ENCODE measurements at regions not wholly inside any gene's neighbourhood (a gene's known extent, or its start where the extent isn't known, plus 50 kb on each side); places are given as distances from the start of the nearest gene placed in this dataset.
"Not testable (repeated sequence)": the region's sequence is repeated elsewhere in the genome, so short reads cannot be mapped to it uniquely, and the experiment has no call there.

DNA sequence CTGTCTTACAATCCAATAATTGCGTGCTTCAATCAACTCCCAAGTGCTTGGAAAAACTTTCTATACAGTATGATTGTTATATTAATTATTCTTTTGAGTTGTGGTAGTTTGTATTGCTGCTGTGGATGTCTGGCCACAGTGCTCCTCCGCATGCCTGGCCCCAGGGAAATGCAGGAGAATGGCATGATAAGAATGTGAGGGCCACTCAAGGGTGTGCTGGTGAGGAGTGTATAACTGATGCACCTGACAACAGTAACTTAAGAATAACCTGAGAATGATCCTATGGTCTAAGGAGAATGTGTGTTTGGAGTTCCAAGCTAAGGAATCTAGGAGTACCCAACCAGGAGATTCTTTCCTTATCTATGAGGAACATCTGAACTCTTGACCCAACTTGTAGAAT lies 152.9 kb upstream of the APC start:
- H2AFZ ChIP-seq (ENCODE audit: low read length), result no peak overlapping the region
- no peaks in the 10 kb centered on the region for H3K79me2 ChIP-seq (ENCODE audit: low read length)
- no peak overlapping the region for H3K27ac ChIP-seq (ENCODE audit: low read length)
- H3K36me3 ChIP-seq (ENCODE audit: insufficient read depth, low read length), result no peaks in the 10 kb centered on the region
- H3K9me2 ChIP-seq (replicated peaks; ENCODE audit: insufficient read depth, low read length), result no peaks in the 10 kb centered on the region
- DNase-seq, result no peak
- H3K4me3 ChIP-seq (ENCODE audit: low read length), result no peak overlapping the region
- H3K27me3 ChIP-seq (ENCODE audit: low read length), result no peaks in the 10 kb centered on the region
- H4K20me1 ChIP-seq (ENCODE audit: insufficient read depth, low read depth, low read length), result no peaks in the 10 kb centered on the region
- H3K9me3 ChIP-seq (ENCODE audit: low read length), result no peaks in the 10 kb centered on the region
- H3K4me1 ChIP-seq (ENCODE audit: low read length), result peaks cover 28% of the 10 kb centered on the region
- no peak overlapping the region for H3K4me2 ChIP-seq (ENCODE audit: low read depth, low read length, poor library complexity, severe bottlenecking)
- H3K9ac ChIP-seq (ENCODE audit: low read length), result no peak overlapping the region

DNA sequence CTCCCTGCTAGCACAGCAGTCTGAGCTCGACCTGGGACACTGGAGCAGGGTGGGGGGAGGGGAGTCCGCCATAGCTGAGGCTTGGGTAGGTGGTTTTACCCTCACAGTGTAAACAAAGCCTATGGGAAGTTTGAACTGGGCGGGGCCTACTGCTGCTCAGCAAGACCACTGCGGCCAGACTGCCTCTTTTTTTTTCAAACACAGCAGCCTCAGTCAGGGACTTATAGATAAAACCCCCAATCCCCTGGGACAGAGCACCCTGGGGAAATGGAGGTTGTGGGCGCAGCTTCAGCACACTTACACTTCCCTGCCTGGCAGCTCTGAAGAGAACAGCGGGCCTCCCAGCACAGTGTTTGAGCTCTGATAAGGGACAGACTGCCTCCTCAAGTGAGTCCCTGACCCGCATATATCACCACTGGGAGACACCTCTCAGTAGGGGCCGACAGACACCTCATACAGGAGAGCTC lies 151.1 kb upstream of the APC start:
- H4K20me1 ChIP-seq (ENCODE audit: insufficient read depth, low read depth, low read length), result no peaks in the 10 kb centered on the region
- no peaks in the 10 kb centered on the region for H3K9me3 ChIP-seq (ENCODE audit: low read length)
- peak overlapping the region; percentile 56; the same call in 1 of the 2 replicates for H2AFZ ChIP-seq (ENCODE audit: low read length)
- peak overlapping the region; percentile 21; the same call in 1 of the 2 replicates for H3K4me3 ChIP-seq (ENCODE audit: low read length)
- DNase-seq, result peak; percentile 92
- H3K27me3 ChIP-seq (ENCODE audit: low read length), result no peaks in the 10 kb centered on the region
- peaks cover 40% of the 10 kb centered on the region for H3K4me1 ChIP-seq (ENCODE audit: low read length)
- peak overlapping the region; percentile 22 for H3K27ac ChIP-seq (ENCODE audit: low read length)
- no peaks in the 10 kb centered on the region for H3K36me3 ChIP-seq (ENCODE audit: insufficient read depth, low read length)
- peak overlapping the region; percentile 59 for H3K4me2 ChIP-seq (ENCODE audit: low read depth, low read length, poor library complexity, severe bottlenecking)
- no peaks in the 10 kb centered on the region for H3K9me2 ChIP-seq (replicated peaks; ENCODE audit: insufficient read depth, low read length)
- no peaks in the 10 kb centered on the region for H3K79me2 ChIP-seq (ENCODE audit: low read length)
- H3K9ac ChIP-seq (ENCODE audit: low read length), result peak overlapping the region; percentile 44

DNA sequence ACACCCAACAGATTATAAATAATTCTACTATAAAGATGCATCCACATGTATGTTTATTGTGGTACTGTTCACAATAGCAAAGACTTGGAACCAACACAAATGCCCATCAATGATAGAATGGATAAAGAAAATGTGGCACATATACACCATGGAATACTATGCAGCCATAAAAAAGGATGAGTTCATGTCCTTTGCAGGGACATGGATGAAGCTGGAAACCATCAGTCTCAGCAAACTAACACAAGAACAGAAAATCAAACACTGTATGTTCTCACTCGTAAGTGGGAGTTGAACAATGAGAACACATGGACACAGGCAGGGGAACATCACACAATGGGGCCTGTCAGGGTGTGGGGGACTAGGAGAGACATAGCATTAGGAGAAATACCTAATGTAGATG lies 146.8 kb upstream of the APC start:
- Histone ChIP-seq H3K4me1 (ENCODE audit: low read length) (peaks cover 78% of the 10 kb centered on the region), H3K27ac (ENCODE audit: low read length) (peak overlapping the region; percentile 99)
- not testable (repeated sequence) for H2AFZ ChIP-seq (ENCODE audit: low read length); H3K4me3 ChIP-seq (ENCODE audit: low read length); H3K79me2 ChIP-seq (ENCODE audit: low read length); H3K27me3 ChIP-seq (ENCODE audit: low read length); H3K4me2 ChIP-seq (ENCODE audit: low read depth, low read length, poor library complexity, severe bottlenecking); H3K9ac ChIP-seq (ENCODE audit: low read length); DNase-seq; H3K9me2 ChIP-seq (replicated peaks; ENCODE audit: insufficient read depth, low read length); H3K9me3 ChIP-seq (ENCODE audit: low read length); H3K36me3 ChIP-seq (ENCODE audit: insufficient read depth, low read length); H4K20me1 ChIP-seq (ENCODE audit: insufficient read depth, low read depth, low read length)

DNA sequence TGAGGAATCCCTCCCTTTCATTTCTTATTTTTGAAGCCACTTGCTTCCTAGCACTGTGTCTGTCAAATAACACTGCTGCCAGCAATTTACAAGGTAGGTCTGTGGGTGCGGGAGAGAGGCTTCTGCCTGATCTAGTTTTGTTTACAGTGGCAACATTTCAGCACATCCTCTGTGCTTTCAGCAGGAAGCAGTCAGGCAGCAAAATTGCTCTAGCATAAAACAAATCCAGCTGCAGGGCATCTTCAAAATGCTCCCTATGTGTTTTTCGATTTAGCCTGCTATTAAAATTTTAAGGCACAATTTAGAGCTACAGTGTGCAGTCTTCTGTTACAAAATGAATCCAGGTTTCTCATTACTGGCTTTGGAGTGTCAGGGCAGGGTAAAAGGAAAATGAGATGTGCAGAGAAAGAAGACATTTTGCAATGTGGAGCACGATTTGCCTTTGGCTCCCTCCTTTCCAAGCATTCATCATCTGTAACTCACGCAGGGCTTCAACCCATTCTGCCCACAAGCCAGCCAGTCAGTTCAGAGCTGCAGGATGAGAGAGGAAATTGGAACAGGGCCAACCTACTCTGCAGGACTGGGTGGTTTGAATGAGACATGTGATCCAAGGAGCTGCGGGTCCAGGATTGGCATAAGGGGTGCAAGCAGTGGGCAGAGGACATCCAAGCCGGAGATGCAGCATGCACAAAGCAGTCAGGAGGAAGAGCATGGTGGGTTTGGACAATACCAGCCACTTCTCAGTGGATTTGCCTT lies 143.4 kb upstream of the APC start:
- H2AFZ ChIP-seq (ENCODE audit: low read length), result peak overlapping the region; percentile 7; the same call in 1 of the 2 replicates
- H3K4me3 ChIP-seq (ENCODE audit: low read length), result peak overlapping the region; percentile 30; the same call in 1 of the 2 replicates
- peak overlapping the region; percentile 99 for H3K27ac ChIP-seq (ENCODE audit: low read length)
- H3K4me1 ChIP-seq (ENCODE audit: low read length), result peaks cover 91% of the 10 kb centered on the region
- no peaks in the 10 kb centered on the region for H3K36me3 ChIP-seq (ENCODE audit: insufficient read depth, low read length)
- DNase-seq, result peak; percentile 88
- H4K20me1 ChIP-seq (ENCODE audit: insufficient read depth, low read depth, low read length), result no peaks in the 10 kb centered on the region
- H3K9me2 ChIP-seq (replicated peaks; ENCODE audit: insufficient read depth, low read length), result no peaks in the 10 kb centered on the region
- H3K4me2 ChIP-seq (ENCODE audit: low read depth, low read length, poor library complexity, severe bottlenecking), result peak overlapping the region; percentile 63
- no peaks in the 10 kb centered on the region for H3K79me2 ChIP-seq (ENCODE audit: low read length)
- H3K9ac ChIP-seq (ENCODE audit: low read length), result peak overlapping the region; percentile 74
- no peaks in the 10 kb centered on the region for H3K27me3 ChIP-seq (ENCODE audit: low read length)
- no peaks in the 10 kb centered on the region for H3K9me3 ChIP-seq (ENCODE audit: low read length)

DNA sequence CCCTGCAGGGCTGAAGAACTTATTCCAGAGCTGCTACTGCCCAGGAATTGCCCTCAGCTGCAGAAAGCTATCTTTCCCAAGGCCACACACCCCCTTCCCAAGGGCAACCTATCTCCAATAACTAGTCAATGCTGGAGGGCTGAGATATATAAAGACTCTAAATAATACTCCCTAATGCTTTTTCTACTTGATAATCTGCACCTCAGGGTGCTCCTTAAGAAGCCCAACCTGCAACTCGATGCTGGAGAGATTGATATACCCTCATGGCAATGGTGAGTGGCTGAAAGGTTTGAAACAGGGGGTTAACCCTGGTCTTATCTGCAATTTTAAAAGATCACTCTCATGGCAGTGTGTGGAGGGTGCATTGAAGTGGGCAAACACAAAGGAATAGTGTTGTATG lies 142.7 kb upstream of the APC start:
- Histone ChIP-seq H3K4me3 (ENCODE audit: low read length) (peak overlapping the region; percentile 30; the same call in 1 of the 2 replicates), H2AFZ (ENCODE audit: low read length) (peak overlapping the region; percentile 24; the same call in 1 of the 2 replicates), H3K9me2 (replicated peaks; ENCODE audit: insufficient read depth, low read length) (no peaks in the 10 kb centered on the region), H3K4me2 (ENCODE audit: low read depth, low read length, poor library complexity, severe bottlenecking) (peak overlapping the region; percentile 63), H4K20me1 (ENCODE audit: insufficient read depth, low read depth, low read length) (no peaks in the 10 kb centered on the region), H3K9ac (ENCODE audit: low read length) (peak overlapping the region; percentile 74), H3K27me3 (ENCODE audit: low read length) (no peaks in the 10 kb centered on the region), H3K79me2 (ENCODE audit: low read length) (no peaks in the 10 kb centered on the region), H3K36me3 (ENCODE audit: insufficient read depth, low read length) (no peaks in the 10 kb centered on the region), H3K4me1 (ENCODE audit: low read length) (peaks cover 91% of the 10 kb centered on the region), H3K27ac (ENCODE audit: low read length) (peak overlapping the region; percentile 99), H3K9me3 (ENCODE audit: low read length) (no peaks in the 10 kb centered on the region)
- peak; percentile 64 for DNase-seq

DNA sequence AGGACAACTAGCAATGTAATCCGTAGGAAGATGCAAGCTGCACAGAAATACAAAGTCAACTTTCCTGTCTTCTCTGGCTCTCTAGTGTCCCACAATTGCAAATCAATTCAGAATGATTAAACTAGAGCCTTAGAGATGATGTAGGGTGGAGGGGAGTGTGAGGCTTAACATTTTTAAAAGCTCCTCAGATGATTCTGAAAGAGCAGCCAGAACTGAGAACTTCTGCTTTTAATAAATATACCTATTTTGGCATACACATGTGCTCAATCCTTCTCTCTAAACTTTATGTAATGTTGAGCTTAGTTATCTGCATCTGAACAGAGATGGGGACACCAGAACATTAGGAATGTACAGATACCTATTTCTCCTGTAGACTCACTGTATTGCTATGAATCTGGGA lies 139.9 kb upstream of the APC start:
- Histone ChIP-seq H3K79me2 (ENCODE audit: low read length) (no peaks in the 10 kb centered on the region), H3K9me2 (replicated peaks; ENCODE audit: insufficient read depth, low read length) (no peaks in the 10 kb centered on the region), H3K27me3 (ENCODE audit: low read length) (no peaks in the 10 kb centered on the region)

DNA sequence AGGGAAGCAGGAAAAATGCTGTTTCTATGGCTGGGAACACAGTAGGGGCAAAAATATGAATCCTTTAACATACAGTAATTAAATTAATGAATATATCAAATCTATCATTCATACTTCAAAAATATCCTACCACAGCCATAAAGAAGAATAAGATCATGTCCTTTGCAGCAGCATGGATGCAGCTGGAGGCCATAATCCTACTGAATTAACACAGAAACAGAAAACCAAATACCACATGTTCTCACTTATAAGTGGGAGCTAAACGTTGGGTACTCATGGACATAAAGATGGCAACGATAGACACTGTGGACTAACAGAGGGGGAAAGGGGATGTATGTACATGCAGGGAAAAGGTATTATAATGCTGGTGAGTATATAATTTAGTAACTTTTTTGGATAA lies 137.2 kb upstream of the APC start:
- H3K36me3 ChIP-seq (ENCODE audit: insufficient read depth, low read length); H3K27me3 ChIP-seq (ENCODE audit: low read length); H3K9ac ChIP-seq (ENCODE audit: low read length); H3K4me3 ChIP-seq (ENCODE audit: low read length); H4K20me1 ChIP-seq (ENCODE audit: insufficient read depth, low read depth, low read length); H3K79me2 ChIP-seq (ENCODE audit: low read length); H3K9me3 ChIP-seq (ENCODE audit: low read length); H3K9me2 ChIP-seq (replicated peaks; ENCODE audit: insufficient read depth, low read length); DNase-seq: not testable (repeated sequence)
- peak overlapping the region; percentile 99 for H3K27ac ChIP-seq (ENCODE audit: low read length)
- peak overlapping the region; percentile 8 for H3K4me2 ChIP-seq (ENCODE audit: low read depth, low read length, poor library complexity, severe bottlenecking)
- peak overlapping the region; percentile 42; the same call in 1 of the 2 replicates for H2AFZ ChIP-seq (ENCODE audit: low read length)
- H3K4me1 ChIP-seq (ENCODE audit: low read length), result peaks cover 85% of the 10 kb centered on the region

More for the DNA sequence above, 139.9 kb upstream of the APC start:
- H3K36me3 ChIP-seq (ENCODE audit: insufficient read depth, low read length), result no peaks in the 10 kb centered on the region
- peak overlapping the region; percentile 70 for H3K4me2 ChIP-seq (ENCODE audit: low read depth, low read length, poor library complexity, severe bottlenecking)
- DNase-seq, result peak; percentile 91
- H3K4me1 ChIP-seq (ENCODE audit: low read length), result peaks cover 85% of the 10 kb centered on the region
- no peaks in the 10 kb centered on the region for H3K9me3 ChIP-seq (ENCODE audit: low read length)
- H3K27ac ChIP-seq (ENCODE audit: low read length), result peak overlapping the region; percentile 99
- H2AFZ ChIP-seq (ENCODE audit: low read length), result no peak overlapping the region
- H4K20me1 ChIP-seq (ENCODE audit: insufficient read depth, low read depth, low read length), result no peaks in the 10 kb centered on the region
- peak overlapping the region; percentile 74 for H3K9ac ChIP-seq (ENCODE audit: low read length)
- H3K4me3 ChIP-seq (ENCODE audit: low read length), result peak overlapping the region; percentile 49

DNA sequence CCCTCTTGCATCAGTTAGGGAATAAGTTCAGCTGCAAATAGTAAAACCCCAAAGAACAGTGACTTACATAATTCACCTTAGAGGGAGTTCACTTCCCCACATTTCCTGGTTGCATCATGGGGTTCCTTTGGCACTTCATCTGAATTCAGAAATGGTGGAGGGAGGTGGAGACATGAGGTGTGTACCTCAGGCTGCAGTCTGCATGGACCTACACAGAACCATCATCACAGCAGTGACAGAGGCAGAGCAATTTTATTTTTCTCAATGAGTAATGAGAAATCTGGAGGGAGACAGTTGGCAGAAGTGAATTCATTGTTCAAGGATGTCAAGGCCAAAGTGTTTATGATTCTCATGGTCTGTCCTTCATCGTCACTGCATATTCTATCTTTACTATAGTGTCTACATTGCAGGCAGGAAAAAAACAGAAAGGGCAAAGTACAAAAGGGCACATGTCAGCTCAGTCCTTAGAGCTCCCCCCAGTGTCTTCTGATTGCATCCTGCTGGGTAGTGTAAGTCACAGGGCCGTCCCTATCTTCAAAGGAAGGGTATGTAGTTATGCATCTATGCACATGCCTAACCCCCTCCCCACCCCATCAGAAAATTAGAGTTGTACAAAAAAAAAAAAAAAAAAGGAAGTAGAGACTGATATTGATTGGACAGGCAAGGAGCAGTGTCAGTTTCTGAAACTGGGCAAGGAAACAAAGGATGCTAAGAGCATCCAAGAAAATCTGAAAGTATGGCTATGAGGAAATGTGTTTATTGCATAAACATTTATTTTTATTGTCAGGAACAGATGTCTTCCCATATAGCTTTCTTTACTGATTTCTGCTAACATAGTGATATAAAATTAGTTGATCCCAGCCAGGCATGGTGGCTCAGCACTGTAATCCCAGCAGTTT lies 132.7 kb upstream of the APC start:
- H3K36me3 ChIP-seq (ENCODE audit: insufficient read depth, low read length), result no peaks in the 10 kb centered on the region
- H3K4me3 ChIP-seq (ENCODE audit: low read length), result no peak overlapping the region
- H3K4me1 ChIP-seq (ENCODE audit: low read length), result peaks cover 54% of the 10 kb centered on the region
- H3K79me2 ChIP-seq (ENCODE audit: low read length), result no peaks in the 10 kb centered on the region
- H3K4me2 ChIP-seq (ENCODE audit: low read depth, low read length, poor library complexity, severe bottlenecking), result peak overlapping the region; percentile 55
- no peaks in the 10 kb centered on the region for H4K20me1 ChIP-seq (ENCODE audit: insufficient read depth, low read depth, low read length)
- no peaks in the 10 kb centered on the region for H3K27me3 ChIP-seq (ENCODE audit: low read length)
- H3K9me2 ChIP-seq (replicated peaks; ENCODE audit: insufficient read depth, low read length), result no peaks in the 10 kb centered on the region
- H2AFZ ChIP-seq (ENCODE audit: low read length), result peak overlapping the region; percentile 38; the same call in 1 of the 2 replicates
- no peaks in the 10 kb centered on the region for H3K9me3 ChIP-seq (ENCODE audit: low read length)
- H3K9ac ChIP-seq (ENCODE audit: low read length), result peak overlapping the region; percentile 58
- peak overlapping the region; percentile 93 for H3K27ac ChIP-seq (ENCODE audit: low read length)
- DNase-seq, result peak; percentile 90

Data from Karpas-422 (cell line).